Endothelial cell of umbilical vein (primary cell): ENCODE measurements at regions not wholly inside any gene's neighbourhood (a gene's known extent, or its start where the extent isn't known, plus 50 kb on each side); places are given as distances from the start of the nearest gene placed in this dataset.

Source experiments
- BruUV-seq: library from RNA; stranded (reverse); fragments of 400-500 nt; replicated peaks from 2 replicates; lab custom pipeline; 2021; lab: Mats Ljungman, UMichigan
- CTCF ChIA-PET: fragments of 300-600, 350-600 bp; sonication (Branson Sonifier 250); formaldehyde crosslinking; loops from one replicate; lab custom pipeline; 2021; ENCODE audit warnings: antibody characterized with exemption, inconsistent platforms; lab: Charles Lee
- POLR2A ChIA-PET: fragments of 300-600, 350-600 bp; sonication (Branson Sonifier 250); formaldehyde crosslinking; loops from one replicate; lab custom pipeline; 2021; ENCODE audit warnings: antibody characterized with exemption, inconsistent platforms; lab: Charles Lee
- DNase-seq: peaks from one replicate; pipeline ENCODE4 v3.0.0-alpha.2; 2011; ENCODE audit warnings: low read depth, low spot score
- FAIRE-seq: peaks from 2 replicates; lab custom pipeline; 2011; peaks lifted over from hg19 to GRCh38; lab: Jason Lieb, UNC
- H2AFZ ChIP-seq: 2 replicates; pipeline ENCODE4 v1.6.0; 2012; ENCODE audit warnings: low read depth, low read length, control low read depth, inconsistent platforms
- H3K27ac ChIP-seq: 2 replicates; pipeline ENCODE4 v1.5.1; 2011; ENCODE audit warnings: low read depth, mild to moderate bottlenecking, control low read depth, low read length, moderate library complexity; ENCODE audit not compliant: insufficient read depth
- H3K27me3 ChIP-seq, 2 experiments: 2 replicates each; pipeline versions ENCODE4 v1.6.0 to v1.6.1; 2011; ENCODE audit warnings: low read length in 2 of 2, mixed read lengths in 1 of 2; ENCODE audit not compliant: control insufficient read depth in 2 of 2, insufficient read depth in 2 of 2
- H3K36me3 ChIP-seq, 2 experiments: 2 replicates in 1 of 2; 3 replicates in 1 of 2; pipeline ENCODE4 v1.5.1; 2011; ENCODE audit warnings: low read length in 2 of 2, mild to moderate bottlenecking in 1 of 2, moderate library complexity in 1 of 2; ENCODE audit not compliant: control insufficient read depth in 2 of 2, insufficient read depth in 2 of 2; ENCODE audit errors: extremely low read depth in 1 of 2
- H3K4me1 ChIP-seq: 3 replicates; pipeline ENCODE4 v1.5.1; 2011; ENCODE audit warnings: mild to moderate bottlenecking, low read length; ENCODE audit not compliant: control insufficient read depth, insufficient read depth; ENCODE audit errors: extremely low read depth
- H3K4me2 ChIP-seq: 2 replicates; pipeline ENCODE4 v1.6.1; 2011; ENCODE audit warnings: low read length, control low read depth, mixed read lengths; ENCODE audit not compliant: insufficient read depth
- H3K4me3 ChIP-seq, 3 experiments: fragments of 200-600 bp in 1 of 3; sonication (generic), shearing (Covaris generic) in 1 of 3; replicated peaks in 1 of 3; 2 replicates each; pipeline ENCODE4 v1.5.1; 2011 to 2016; ENCODE audit warnings: control low read depth in 3 of 3, low read length in 3 of 3, mild to moderate bottlenecking in 2 of 3, inconsistent platforms in 1 of 3, low read depth in 1 of 3, moderate library complexity in 1 of 3; ENCODE audit not compliant: insufficient read depth in 1 of 3
- H3K79me2 ChIP-seq: 2 replicates; pipeline ENCODE4 v1.6.0; 2012; ENCODE audit warnings: low read length, inconsistent platforms; ENCODE audit not compliant: control insufficient read depth, insufficient read depth
- H3K9ac ChIP-seq: replicated peaks from 2 replicates; pipeline ENCODE3; 2011; ENCODE audit warnings: low read length, control low read depth; ENCODE audit not compliant: insufficient read depth; ENCODE audit errors: extremely low read depth
- H3K9me1 ChIP-seq: replicated peaks from 3 replicates; pipeline ENCODE4 v1.6.0; 2011; ENCODE audit warnings: mild to moderate bottlenecking, low read length; ENCODE audit not compliant: control insufficient read depth, insufficient read depth; ENCODE audit errors: extremely low read depth
- H3K9me3 ChIP-seq: replicated peaks from 2 replicates; pipeline ENCODE4 v1.5.1; 2012; ENCODE audit warnings: low read length, inconsistent platforms; ENCODE audit not compliant: control insufficient read depth, insufficient read depth
- H4K20me1 ChIP-seq: replicated peaks from 2 replicates; pipeline ENCODE3; 2011; ENCODE audit warnings: mild to moderate bottlenecking, low read length; ENCODE audit not compliant: control insufficient read depth, insufficient read depth; ENCODE audit errors: extremely low read depth
- CTCF ChIP-seq, 2 donors: IDR thresholded peaks; 1 replicate in 1 of 2; 2 replicates in 1 of 2; pipeline ENCODE4 v1.5.1; 2011; ENCODE audit warnings: low read length in 2 of 2, mild to moderate bottlenecking in 2 of 2, moderate library complexity in 2 of 2, control low read depth in 1 of 2, inconsistent platforms in 1 of 2, low read depth in 1 of 2; ENCODE audit not compliant: insufficient read depth in 1 of 2; ENCODE audit errors: extremely low read depth in 1 of 2
- EZH2 ChIP-seq: IDR thresholded peaks from 2 replicates; pipeline ENCODE4 v1.6.1; 2012; ENCODE audit warnings: borderline replicate concordance, low read depth, mild to moderate bottlenecking, moderate library complexity, low read length, inconsistent platforms; ENCODE audit not compliant: severe bottlenecking
- FOS ChIP-seq: IDR thresholded peaks from 2 replicates; pipeline ENCODE4 v1.6.1; 2011; ENCODE audit warnings: mild to moderate bottlenecking, low read length, moderate library complexity, borderline replicate concordance; ENCODE audit not compliant: insufficient read depth
- GATA2 ChIP-seq: IDR thresholded peaks from 2 replicates; pipeline ENCODE4 v1.7.0; 2011; ENCODE audit warnings: low read depth, mild to moderate bottlenecking, moderate library complexity, mixed read lengths, low read length; ENCODE audit not compliant: insufficient read length, insufficient read depth
- JUN ChIP-seq: IDR thresholded peaks from 2 replicates; pipeline ENCODE4 v1.6.1; 2011; ENCODE audit warnings: borderline replicate concordance, low read depth; ENCODE audit not compliant: insufficient read length, insufficient read depth
- MYC ChIP-seq: IDR thresholded peaks from one replicate; pipeline ENCODE4 v1.6.1; 2011; ENCODE audit warnings: mild to moderate bottlenecking, low read depth, low read length
- POLR2A ChIP-seq: IDR thresholded peaks from 2 replicates; pipeline ENCODE4 v1.6.1; 2012; ENCODE audit warnings: low read depth, mild to moderate bottlenecking, control low read depth, low read length
- POLR2AphosphoS5 ChIP-seq: IDR thresholded peaks from 2 replicates; pipeline ENCODE4 v1.6.1; 2012; ENCODE audit warnings: low read depth, mild to moderate bottlenecking, control low read depth, low read length, moderate library complexity; ENCODE audit not compliant: insufficient read depth
- dilution Hi-C: fragments of 300-500 bp; cut with MboI; formaldehyde crosslinking; loops from one replicate; pipeline ENCODE4 v1.15.0; 2019; ENCODE audit warnings: low sequenced_read_pairs; ENCODE audit not compliant: extremely low pct_ligation_motif_present
- intact Hi-C: fragments of 100-400 bp; cut with micrococcal nuclease; formaldehyde crosslinking; loops from one replicate; pipeline ENCODE4 v1.10.0; 2022

- H3K4me3 ChIP-seq = no peak overlapping the region
- H3K4me1 ChIP-seq = no peaks in the 10 kb centered on the region
- no peaks in the 10 kb centered on the region for H3K9me3 ChIP-seq
- FAIRE-seq = no peak
- no peaks in the 10 kb centered on the region for H3K79me2 ChIP-seq
- intact Hi-C loops (no loop called here), dilution Hi-C loops (no loop called here)
- H3K4me2 ChIP-seq = no peak overlapping the region
- no peak overlapping the region for H2AFZ ChIP-seq
- no peaks in the 10 kb centered on the region for H3K27me3 ChIP-seq
- H4K20me1 ChIP-seq = no peaks in the 10 kb centered on the region
- no TSS peak for BruUV-seq
- POLR2A ChIA-PET = no interaction called here
- no peaks in the 10 kb centered on the region for H3K36me3 ChIP-seq
- H3K9ac ChIP-seq = no peak overlapping the region
- CTCF ChIA-PET = no interaction called here
- no peak for DNase-seq
- H3K27ac ChIP-seq = no peak overlapping the region
- H3K9me1 ChIP-seq = no peaks in the 10 kb centered on the region
- TF ChIP-seq POLR2A (no peak), GATA2 (no peak), EZH2 (no peak), CTCF (IDR thresholded peaks at IDR 0.05; ENCODE audit: extremely low read depth in 1 of 2, insufficient read depth in 1 of 2, low read depth in 1 of 2, low read length in 2 of 2) (no peak), MYC (no peak), POLR2AphosphoS5 (no peak), FOS (no peak), JUN (no peak)
These were observed 385.8 kb downstream of the KLF12 start for GRCh38 chr13:73748404-73748803.
